HepG2 (cell line): ENCODE measurements at regions not wholly inside any gene's neighbourhood (a gene's known extent, or its start where the extent isn't known, plus 50 kb on each side); places are given as distances from the start of the nearest gene placed in this dataset.
"Not testable (repeated sequence)": the region's sequence is repeated elsewhere in the genome, so short reads cannot be mapped to it uniquely, and the experiment has no call there.

ENCODE experiments used
- BRD4 ChIP-seq: sonication (generic); formaldehyde crosslinking; IDR thresholded peaks from 2 replicates; pipeline ENCODE4 v1.4.0; 2020; ENCODE audit warnings: missing genetic modification reagents
- HOMEZ ChIP-seq: IDR thresholded peaks from 2 replicates; pipeline ENCODE4 v1.6.1; 2016; ENCODE audit warnings: low read depth
- JUN ChIP-seq: sonication (generic); formaldehyde crosslinking; IDR thresholded peaks from 2 replicates; pipeline ENCODE4 v1.4.0; 2020; ENCODE audit warnings: mild to moderate bottlenecking, missing genetic modification reagents
- RAD21 ChIP-seq: fragments of 450-650 bp; formaldehyde crosslinking; IDR thresholded peaks from 2 replicates; pipeline ENCODE4 v1.5.0; 2020; ENCODE audit warnings: mild to moderate bottlenecking
- SP140L ChIP-seq: sonication (generic); formaldehyde crosslinking; IDR thresholded peaks from 2 replicates; pipeline ENCODE4 v1.4.0; 2020; ENCODE audit warnings: missing genetic modification reagents, borderline replicate concordance
- YY1 ChIP-seq: IDR thresholded peaks from 2 replicates; pipeline ENCODE4 v1.6.1; 2011; ENCODE audit warnings: low read length, low read depth, moderate library complexity, mild to moderate bottlenecking; ENCODE audit not compliant: insufficient read depth, insufficient replicate concordance
- ZFP1 ChIP-seq: IDR thresholded peaks from 2 replicates; pipeline ENCODE4 v1.6.1; 2016

- TF ChIP-seq BRD4 (CRISPR knock-in tag); YY1; SP140L (CRISPR knock-in tag); HOMEZ (CRISPR knock-in tag); JUN; RAD21; ZFP1: not testable (repeated sequence)
Measured at GRCh38 chr2:89092911-89093310, 401.4 kb downstream of the RPIA start.
